IMR-90 (cell line): ENCODE measurements at regions not wholly inside any gene's neighbourhood (a gene's known extent, or its start where the extent isn't known, plus 50 kb on each side); places are given as distances from the start of the nearest gene placed in this dataset.

Experiments used
- ATAC-seq: fragments of 200-7000 bp; cut with Tn5 transposase; 2 replicates; pipeline ENCODE4 v1.9.1; 2020; ENCODE audit warnings: low read depth, mild to moderate bottlenecking, moderate library complexity
- BruUV-seq: library from RNA; stranded (reverse); fragments of 400-500 nt; replicated peaks from 2 replicates; lab custom pipeline; 2021; lab: Mats Ljungman, UMichigan
- CTCF ChIA-PET: fragments of 300-600 bp; formaldehyde crosslinking; extraction: SDS; loops from one replicate; lab custom pipeline; 2021; ENCODE audit warnings: antibody characterized with exemption; lab: Yijun Ruan, JAX
- POLR2A ChIA-PET: fragments of 300-600 bp; sonication (Branson Sonifier 250); formaldehyde crosslinking; loops from one replicate; lab custom pipeline; 2022; ENCODE audit warnings: antibody characterized with exemption; ENCODE audit not compliant: unreplicated experiment; lab: Charles Lee
- DNase-seq: peaks from one replicate; pipeline ENCODE4 v3.0.0; 2013
- H2AFZ ChIP-seq: replicated peaks from 2 replicates; pipeline ENCODE3; 2013; ENCODE audit warnings: low read length, mild to moderate bottlenecking; ENCODE audit not compliant: poor library complexity
- H2AK5ac ChIP-seq: 2 replicates; pipeline ENCODE4 v1.6.1; 2013; ENCODE audit warnings: low read depth, low read length, inconsistent platforms
- H2AK9ac ChIP-seq: replicated peaks from 2 replicates; pipeline ENCODE3; 2013; ENCODE audit warnings: mild to moderate bottlenecking, low read depth, low read length, moderate library complexity; ENCODE audit not compliant: poor library complexity
- H2BK120ac ChIP-seq: 2 replicates; pipeline ENCODE4 v1.6.1; 2013; ENCODE audit warnings: low read depth, low read length, inconsistent platforms
- H2BK15ac ChIP-seq: 3 replicates; pipeline ENCODE4 v1.6.1; 2013; ENCODE audit warnings: low read depth, low read length, inconsistent platforms
- H2BK20ac ChIP-seq: 2 replicates; pipeline ENCODE4 v1.6.1; 2013; ENCODE audit warnings: low read depth, mild to moderate bottlenecking, inconsistent platforms, low read length, moderate library complexity
- H2BK5ac ChIP-seq: 2 replicates; pipeline ENCODE4 v1.6.1; 2013; ENCODE audit warnings: mild to moderate bottlenecking, low read depth, low read length, inconsistent platforms; ENCODE audit not compliant: poor library complexity, severe bottlenecking
- H3K14ac ChIP-seq: replicated peaks from 2 replicates; pipeline ENCODE4 v1.6.1; 2013; ENCODE audit warnings: low read depth, low read length, inconsistent platforms
- H3K18ac ChIP-seq: 2 replicates; pipeline ENCODE4 v1.6.1; 2013; ENCODE audit warnings: low read depth, low read length, control low read depth
- H3K23ac ChIP-seq: 2 replicates; pipeline ENCODE4 v1.6.1; 2013; ENCODE audit warnings: low read depth, low read length, inconsistent platforms
- H3K27ac ChIP-seq: 2 replicates; pipeline ENCODE4 v1.5.1; 2013; ENCODE audit warnings: mild to moderate bottlenecking, control low read depth, low read length; ENCODE audit not compliant: insufficient read depth
- H3K27me3 ChIP-seq: 2 replicates; pipeline ENCODE4 v1.6.1; 2013; ENCODE audit warnings: low read length; ENCODE audit not compliant: control insufficient read depth, insufficient read depth
- H3K36me3 ChIP-seq: 2 replicates; pipeline ENCODE4 v1.6.1; 2013; ENCODE audit warnings: low read length, mixed read lengths; ENCODE audit not compliant: control insufficient read depth, insufficient read depth
- H3K4ac ChIP-seq: 2 replicates; pipeline ENCODE4 v1.6.1; 2013; ENCODE audit warnings: low read depth, low read length, inconsistent platforms
- H3K4me1 ChIP-seq: 2 replicates; pipeline ENCODE4 v1.6.1; 2013; ENCODE audit warnings: low read length, mixed read lengths; ENCODE audit not compliant: control insufficient read depth, insufficient read depth
- H3K4me2 ChIP-seq: 2 replicates; pipeline ENCODE4 v1.6.1; 2013; ENCODE audit warnings: low read depth, mild to moderate bottlenecking, control low read depth, low read length, moderate library complexity
- H3K4me3 ChIP-seq: 2 replicates; pipeline ENCODE4 v1.5.1; 2013; ENCODE audit warnings: low read depth, mild to moderate bottlenecking, control low read depth, low read length, moderate library complexity; ENCODE audit not compliant: insufficient read depth
- H3K56ac ChIP-seq: 2 replicates; pipeline ENCODE4 v1.6.1; 2013; ENCODE audit warnings: low read length, inconsistent platforms; ENCODE audit not compliant: insufficient read depth; ENCODE audit errors: extremely low read depth
- H3K79me1 ChIP-seq, 2 experiments: 2 replicates each; pipeline ENCODE4 v1.6.1; 2013; ENCODE audit warnings: low read length in 2 of 2, inconsistent platforms in 1 of 2, low read depth in 1 of 2
- H3K9ac ChIP-seq: 2 replicates; pipeline ENCODE4 v1.6.1; 2013; ENCODE audit warnings: low read depth, low read length, control low read depth
- H3K9me1 ChIP-seq: 2 replicates; pipeline ENCODE4 v1.6.1; 2013; ENCODE audit warnings: low read length, inconsistent platforms; ENCODE audit not compliant: insufficient read depth
- H3K9me3 ChIP-seq: 2 replicates; pipeline ENCODE4 v1.6.1; 2013; ENCODE audit warnings: low read length; ENCODE audit not compliant: control insufficient read depth, insufficient read depth
- H4K20me1 ChIP-seq: 2 replicates; pipeline ENCODE4 v1.6.1; 2013; ENCODE audit warnings: low read length, inconsistent platforms; ENCODE audit not compliant: insufficient read depth
- H4K5ac ChIP-seq: 2 replicates; pipeline ENCODE4 v1.6.1; 2013; ENCODE audit warnings: mild to moderate bottlenecking, low read depth, low read length, control low read depth
- H4K8ac ChIP-seq, 2 experiments: 2 replicates each; pipeline ENCODE4 v1.6.1; 2013; ENCODE audit warnings: low read depth in 2 of 2, low read length in 2 of 2, control low read depth in 1 of 2, inconsistent platforms in 1 of 2
- H4K91ac ChIP-seq: 2 replicates; pipeline ENCODE4 v1.6.1; 2013; ENCODE audit warnings: low read depth, low read length, inconsistent platforms; ENCODE audit not compliant: insufficient read depth
- WGBS, 2 experiments: methylation state at CpG; one replicate each; pipeline versions ENCODE4 v1.1.5 to v1.1.7; 2013; ENCODE audit warnings: missing lambda C conversion rate in 2 of 2; ENCODE audit not compliant: insufficient read length in 1 of 2; ENCODE audit errors: extremely low coverage in 2 of 2; 5-methylcytosine and 5-hydroxymethylcytosine counted together
- dilution Hi-C: fragments of 300-500 bp; cut with HindIII; formaldehyde crosslinking; loops from one replicate; pipeline ENCODE4 v1.14.3; 2018; ENCODE audit warnings: low sequenced_read_pairs; ENCODE audit not compliant: unreplicated experiment
- in situ Hi-C: fragments of 300-500 bp; cut with MboI; formaldehyde crosslinking; loops from 3 replicates; pipeline ENCODE4 v1.14.3; 2019; ENCODE audit warnings: low sequenced_read_pairs, inconsistent platforms, mixed read lengths
- intact Hi-C: fragments of 100-400 bp; cut with micrococcal nuclease; formaldehyde crosslinking; loops from 2 replicates; pipeline ENCODE4 v1.10.0; 2022
- TF ChIP-seq, protein P1 (sequence below): fragments of 150-350 bp; IDR thresholded peaks from 2 replicates; pipeline ENCODE4 v1.6.1; 2017; ENCODE audit warnings: mild to moderate bottlenecking, antibody characterized with exemption, low read length, low read depth
- TF ChIP-seq, protein P2 (sequence below): fragments of 150-350 bp; IDR thresholded peaks from 2 replicates; pipeline ENCODE4 v1.6.1; 2016; ENCODE audit warnings: low read depth, mild to moderate bottlenecking, low read length, moderate library complexity, borderline replicate concordance

DNA sequence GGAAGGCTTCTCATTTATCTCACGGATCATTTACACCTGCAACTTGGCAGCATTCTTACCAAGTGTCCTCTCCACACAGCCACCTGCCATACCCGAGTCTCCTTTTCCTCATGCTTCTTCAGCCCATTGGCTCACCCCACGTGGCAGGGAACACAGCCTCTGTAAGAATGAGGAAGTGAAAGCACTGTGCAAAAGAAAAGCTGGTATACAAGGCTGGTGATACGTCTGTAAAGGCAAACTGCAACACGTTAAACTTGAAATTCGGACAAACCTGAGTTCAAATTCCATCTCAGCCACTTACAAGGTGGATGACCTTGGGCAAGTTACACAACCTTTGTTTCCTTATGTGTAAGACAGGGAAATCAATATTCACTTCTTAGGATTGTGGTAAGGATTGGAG is 164.0 kb upstream of the RASGEF1B start:
- ChIA-PET CTCF (no interaction called here), POLR2A (no interaction called here)
- no peaks in the 10 kb centered on the region for H3K27me3 ChIP-seq
- H3K14ac ChIP-seq = no peak overlapping the region
- ATAC-seq (no peak), DNase-seq (no peak)
- H3K4me3 ChIP-seq = no peak overlapping the region
- no peak overlapping the region for H2BK5ac ChIP-seq
- H4K5ac ChIP-seq = no peak overlapping the region
- no peak overlapping the region for H2AK9ac ChIP-seq
- H3K36me3 ChIP-seq = no peaks in the 10 kb centered on the region
- no peak overlapping the region for H2BK15ac ChIP-seq
- H3K9me1 ChIP-seq = no peaks in the 10 kb centered on the region
- WGBS, 2 experiments = no CpG with 5 or more reads among the region's 6 CpGs
- no peak overlapping the region for H3K4ac ChIP-seq
- H2AK5ac ChIP-seq = no peak overlapping the region
- no peak overlapping the region for H3K56ac ChIP-seq
- intact Hi-C loops (no loop called here), dilution Hi-C loops (no loop called here), in situ Hi-C loops (no loop called here)
- H3K27ac ChIP-seq = no peak overlapping the region
- no peak overlapping the region for H4K91ac ChIP-seq
- no peak overlapping the region for H3K9ac ChIP-seq
- TF ChIP-seq, protein P1, sequence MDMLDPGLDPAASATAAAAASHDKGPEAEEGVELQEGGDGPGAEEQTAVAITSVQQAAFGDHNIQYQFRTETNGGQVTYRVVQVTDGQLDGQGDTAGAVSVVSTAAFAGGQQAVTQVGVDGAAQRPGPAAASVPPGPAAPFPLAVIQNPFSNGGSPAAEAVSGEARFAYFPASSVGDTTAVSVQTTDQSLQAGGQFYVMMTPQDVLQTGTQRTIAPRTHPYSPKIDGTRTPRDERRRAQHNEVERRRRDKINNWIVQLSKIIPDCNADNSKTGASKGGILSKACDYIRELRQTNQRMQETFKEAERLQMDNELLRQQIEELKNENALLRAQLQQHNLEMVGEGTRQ = peak; percentile 36; the same call in 1 of the 2 replicates
- TF ChIP-seq, protein P2, sequence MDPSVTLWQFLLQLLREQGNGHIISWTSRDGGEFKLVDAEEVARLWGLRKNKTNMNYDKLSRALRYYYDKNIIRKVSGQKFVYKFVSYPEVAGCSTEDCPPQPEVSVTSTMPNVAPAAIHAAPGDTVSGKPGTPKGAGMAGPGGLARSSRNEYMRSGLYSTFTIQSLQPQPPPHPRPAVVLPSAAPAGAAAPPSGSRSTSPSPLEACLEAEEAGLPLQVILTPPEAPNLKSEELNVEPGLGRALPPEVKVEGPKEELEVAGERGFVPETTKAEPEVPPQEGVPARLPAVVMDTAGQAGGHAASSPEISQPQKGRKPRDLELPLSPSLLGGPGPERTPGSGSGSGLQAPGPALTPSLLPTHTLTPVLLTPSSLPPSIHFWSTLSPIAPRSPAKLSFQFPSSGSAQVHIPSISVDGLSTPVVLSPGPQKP = no peak
- no TSS peak for BruUV-seq
- no peak overlapping the region for H3K4me2 ChIP-seq
- no peaks in the 10 kb centered on the region for H3K79me1 ChIP-seq
- H4K8ac ChIP-seq = no peak overlapping the region
- no peak overlapping the region for H2AFZ ChIP-seq
- no peaks in the 10 kb centered on the region for H4K20me1 ChIP-seq
- no peak overlapping the region for H2BK20ac ChIP-seq
- no peak overlapping the region for H3K18ac ChIP-seq
- H3K4me1 ChIP-seq = no peaks in the 10 kb centered on the region
- H2BK120ac ChIP-seq = no peak overlapping the region
- no peaks in the 10 kb centered on the region for H3K9me3 ChIP-seq
- no peak overlapping the region for H3K23ac ChIP-seq
